Tibial nerve (tissue), 4 donors: ENCODE measurements at regions not wholly inside any gene's neighbourhood (a gene's known extent, or its start where the extent isn't known, plus 50 kb on each side); places are given as distances from the start of the nearest gene placed in this dataset.

Source experiments
- CTCF ChIP-seq, 5 experiments: fragments of 200-600 bp in 3 of 5; fragments of 450-650 bp in 2 of 5; sonication (generic) in 3 of 5; IDR thresholded peaks; one replicate each; pipeline ENCODE4 v1.5.1; 2016 to 2019; ENCODE audit warnings: antibody characterized with exemption in 5 of 5, mild to moderate bottlenecking in 3 of 5, moderate library complexity in 2 of 5
- EP300 ChIP-seq, 2 donors: sonication (generic); formaldehyde crosslinking; IDR thresholded peaks; one replicate each; pipeline ENCODE4 v1.6.1; 2017; ENCODE audit warnings: antibody characterized with exemption in 2 of 2, mild to moderate bottlenecking in 1 of 2
- POLR2A ChIP-seq, 2 donors: fragments of 450-650 bp; IDR thresholded peaks; one replicate each; pipeline ENCODE4 v1.6.1; 2017; ENCODE audit warnings: antibody characterized with exemption in 2 of 2, mild to moderate bottlenecking in 2 of 2, moderate library complexity in 2 of 2

- TF ChIP-seq CTCF (IDR thresholded peaks at IDR 0.05): no peak
- no peak for TF ChIP-seq POLR2A (IDR thresholded peaks at IDR 0.05)
- no peak for TF ChIP-seq EP300 (IDR thresholded peaks at IDR 0.05)
Measured at GRCh38 chr5:155402927-155403640, 389.5 kb downstream of the KIF4B start.
